MCF 10A (cell line): ENCODE measurements at regions not wholly inside any gene's neighbourhood (a gene's known extent, or its start where the extent isn't known, plus 50 kb on each side); places are given as distances from the start of the nearest gene placed in this dataset.
A peak's percentile ranks its signal among the peaks of the same experiment; 100 is the strongest.
"Not testable (repeated sequence)": the region's sequence is repeated elsewhere in the genome, so short reads cannot be mapped to it uniquely, and the experiment has no call there.

Source experiments
- BruUV-seq: library from RNA; stranded (reverse); fragments of 400-500 nt; replicated peaks from 2 replicates; lab custom pipeline; 2021; lab: Mats Ljungman, UMichigan
- CTCF ChIA-PET: fragments of 300-600 bp; sonication (Branson Sonifier 250); formaldehyde crosslinking; extraction: SDS; loops from one replicate; lab custom pipeline; 2021; ENCODE audit warnings: antibody characterized with exemption, inconsistent platforms; lab: Yijun Ruan, JAX
- POLR2A ChIA-PET: fragments of 300-600, 350-650 bp; sonication (Branson Sonifier 250); formaldehyde crosslinking; extraction: SDS; loops from one replicate; lab custom pipeline; 2020; ENCODE audit warnings: antibody characterized with exemption, inconsistent platforms; lab: Yijun Ruan, JAX
- DNase-seq: peaks from one replicate; pipeline ENCODE4 v3.0.0-alpha.2; 2018; ENCODE audit not compliant: unreplicated experiment
- H3K27ac Mint-ChIP-seq: one replicate; pipeline ENCODE4 v1.8.0; 2022; ENCODE audit warnings: mild to moderate bottlenecking, low read depth, mixed read lengths; ENCODE audit not compliant: unreplicated experiment
- H3K27me3 Mint-ChIP-seq: one replicate; pipeline ENCODE4 v1.8.0; 2022; ENCODE audit warnings: mixed read lengths; ENCODE audit not compliant: insufficient read depth, unreplicated experiment
- H3K36me3 Mint-ChIP-seq: one replicate; pipeline ENCODE4 v1.8.0; 2022; ENCODE audit warnings: mild to moderate bottlenecking, moderate library complexity, mixed read lengths; ENCODE audit not compliant: insufficient read depth, unreplicated experiment
- H3K4me1 Mint-ChIP-seq: one replicate; pipeline ENCODE4 v1.8.0; 2022; ENCODE audit warnings: mixed read lengths; ENCODE audit not compliant: insufficient read depth, unreplicated experiment
- H3K4me3 Mint-ChIP-seq: one replicate; pipeline ENCODE4 v1.8.0; 2022; ENCODE audit warnings: mild to moderate bottlenecking, moderate library complexity, mixed read lengths; ENCODE audit not compliant: unreplicated experiment
- H3K9me3 Mint-ChIP-seq: one replicate; pipeline ENCODE4 v1.8.0; 2022; ENCODE audit warnings: mixed read lengths; ENCODE audit not compliant: unreplicated experiment
- intact Hi-C: fragments of 100-400 bp; cut with micrococcal nuclease; formaldehyde crosslinking; loops from 2 replicates; pipeline ENCODE4 v1.14.1; 2022
- TF ChIP-seq, protein P1 (sequence below): fragments of 200-600 bp; IDR thresholded peaks from one replicate; pipeline ENCODE4 v1.8.0; 2022; ENCODE audit warnings: antibody characterized with exemption, mild to moderate bottlenecking; ENCODE audit not compliant: unreplicated experiment

DNA sequence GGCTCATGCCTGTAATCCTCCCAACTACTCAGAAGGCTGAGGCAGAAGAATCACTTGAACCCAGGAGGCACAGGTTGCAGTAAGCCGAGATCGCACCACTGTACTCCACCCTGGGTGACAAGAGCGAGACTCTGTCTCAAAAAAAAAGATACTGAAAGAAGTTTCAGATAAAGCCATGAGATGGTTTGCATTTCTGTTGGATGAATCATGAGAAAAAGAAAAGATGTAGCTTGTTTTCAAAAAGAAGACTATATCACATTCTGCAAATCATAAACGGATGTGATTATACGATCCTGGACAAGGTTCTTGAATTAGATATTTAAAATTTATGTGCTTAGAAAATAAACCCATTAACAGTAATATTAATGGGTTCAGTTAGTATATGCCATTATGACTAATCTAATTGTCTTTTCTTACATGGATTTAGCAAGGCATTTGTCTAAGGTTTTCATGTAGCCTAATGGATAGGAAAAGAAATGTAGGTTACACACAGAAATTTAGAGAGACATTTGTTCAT lies 345.9 kb downstream of the SLC7A11 start:
- Mint-ChIP-seq H3K27ac (no peak overlapping the region), H3K4me3 (no peak overlapping the region), H3K9me3 (no peaks in the 10 kb centered on the region), H3K36me3 (no peaks in the 10 kb centered on the region), H3K27me3 (no peaks in the 10 kb centered on the region), H3K4me1 (no peaks in the 10 kb centered on the region)
- ChIA-PET POLR2A (no interaction called here), CTCF (interaction anchor here (0.7 to 1.9 kb wide), 2 partner anchors 55 to 194 kb away, joined by 3 to 5 read pairs; no protein-coding TSS in a partner anchor)
- no peak for DNase-seq
- BruUV-seq, result no TSS peak
- TF ChIP-seq, protein P1, sequence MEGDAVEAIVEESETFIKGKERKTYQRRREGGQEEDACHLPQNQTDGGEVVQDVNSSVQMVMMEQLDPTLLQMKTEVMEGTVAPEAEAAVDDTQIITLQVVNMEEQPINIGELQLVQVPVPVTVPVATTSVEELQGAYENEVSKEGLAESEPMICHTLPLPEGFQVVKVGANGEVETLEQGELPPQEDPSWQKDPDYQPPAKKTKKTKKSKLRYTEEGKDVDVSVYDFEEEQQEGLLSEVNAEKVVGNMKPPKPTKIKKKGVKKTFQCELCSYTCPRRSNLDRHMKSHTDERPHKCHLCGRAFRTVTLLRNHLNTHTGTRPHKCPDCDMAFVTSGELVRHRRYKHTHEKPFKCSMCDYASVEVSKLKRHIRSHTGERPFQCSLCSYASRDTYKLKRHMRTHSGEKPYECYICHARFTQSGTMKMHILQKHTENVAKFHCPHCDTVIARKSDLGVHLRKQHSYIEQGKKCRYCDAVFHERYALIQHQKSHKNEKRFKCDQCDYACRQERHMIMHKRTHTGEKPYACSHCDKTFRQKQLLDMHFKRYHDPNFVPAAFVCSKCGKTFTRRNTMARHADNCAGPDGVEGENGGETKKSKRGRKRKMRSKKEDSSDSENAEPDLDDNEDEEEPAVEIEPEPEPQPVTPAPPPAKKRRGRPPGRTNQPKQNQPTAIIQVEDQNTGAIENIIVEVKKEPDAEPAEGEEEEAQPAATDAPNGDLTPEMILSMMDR, result no peak
- intact Hi-C loops, result no loop called here

DNA sequence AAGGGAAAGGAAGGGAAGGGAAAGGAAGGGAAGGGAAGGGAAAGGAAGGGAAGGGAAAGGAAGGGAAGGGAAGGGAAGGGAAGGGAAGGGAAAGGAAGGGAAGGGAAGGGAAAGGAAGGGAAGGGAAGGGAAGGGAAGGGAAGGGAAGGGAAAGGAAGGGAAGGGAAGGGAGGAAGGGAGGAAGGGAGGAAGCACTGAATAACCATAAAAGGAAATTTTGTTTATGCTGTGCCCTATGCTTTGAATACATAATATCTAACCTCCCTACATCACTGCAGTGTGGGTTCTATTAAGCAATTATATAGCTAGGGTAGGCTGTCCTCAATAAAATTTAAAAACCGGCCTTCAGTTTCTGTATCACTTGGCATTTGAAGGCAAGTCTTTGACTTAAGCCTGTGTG lies 346.6 kb downstream of the SLC7A11 start:
- H3K36me3 Mint-ChIP-seq, H3K27ac Mint-ChIP-seq, H3K9me3 Mint-ChIP-seq, CTCF ChIA-PET, H3K4me3 Mint-ChIP-seq, BruUV-seq, POLR2A ChIA-PET, DNase-seq, H3K4me1 Mint-ChIP-seq, intact Hi-C loops, H3K27me3 Mint-ChIP-seq: not testable (repeated sequence)

DNA sequence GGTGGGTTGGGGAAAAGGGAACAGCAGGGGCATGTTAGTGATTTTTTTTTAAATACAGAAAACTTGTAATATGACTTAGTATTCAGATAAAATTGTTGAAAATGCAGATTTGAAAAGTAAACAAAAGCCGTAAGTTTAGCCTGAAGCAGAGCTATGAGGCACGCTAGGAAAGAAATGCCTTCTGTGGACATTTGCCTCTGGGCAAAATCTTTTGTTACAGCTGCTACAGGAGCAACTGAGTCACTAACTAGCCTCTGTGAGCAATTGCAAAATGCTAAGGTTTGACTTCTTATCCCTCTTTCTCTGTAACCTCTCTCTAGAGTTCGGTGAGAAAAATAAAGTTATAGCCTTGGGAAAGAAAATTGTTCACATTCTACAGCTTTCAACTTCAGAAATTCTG lies 350.0 kb downstream of the SLC7A11 start:
- peak; percentile 62 for DNase-seq
- intact Hi-C loops, result no loop called here
- TF ChIP-seq, protein P1, result no peak
- no peaks in the 10 kb centered on the region for H3K4me1 Mint-ChIP-seq
- H3K4me3 Mint-ChIP-seq, result no peak overlapping the region
- peaks cover 13% of the 10 kb centered on the region for H3K9me3 Mint-ChIP-seq
- no TSS peak for BruUV-seq
- no peaks in the 10 kb centered on the region for H3K27me3 Mint-ChIP-seq
- no peaks in the 10 kb centered on the region for H3K36me3 Mint-ChIP-seq
- ChIA-PET POLR2A (interaction anchor here (0.6 to 1.8 kb wide), 2 partner anchors 69 to 245 kb away, joined by 3 to 7 read pairs; no protein-coding TSS in a partner anchor), CTCF (interaction anchor here (0.8 kb wide), 1 partner anchor 205 kb away, joined by 4 read pairs; no protein-coding TSS in a partner anchor)
- H3K27ac Mint-ChIP-seq, result peak overlapping the region; percentile 69

DNA sequence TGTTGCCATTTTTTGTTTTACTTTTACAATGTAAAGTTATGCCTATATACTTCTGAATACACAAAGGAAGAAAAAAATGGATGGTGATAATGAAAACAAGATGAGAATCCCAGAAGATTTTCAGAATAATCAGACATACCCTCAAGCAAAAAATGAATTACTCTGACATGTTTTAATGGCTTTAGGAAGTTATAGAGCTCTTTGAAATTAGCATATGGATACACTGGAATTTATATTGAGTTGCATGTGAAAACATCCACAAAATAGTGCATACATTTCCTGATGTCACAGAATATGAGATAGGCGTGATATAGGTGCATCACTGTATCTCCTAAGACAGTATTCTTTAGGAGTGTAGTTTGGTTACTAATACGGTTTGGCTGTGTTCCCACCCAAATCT lies 351.3 kb downstream of the SLC7A11 start:
- TF ChIP-seq, protein P1, result no peak
- Mint-ChIP-seq H3K36me3 (no peaks in the 10 kb centered on the region), H3K9me3 (peaks cover 14% of the 10 kb centered on the region), H3K27me3 (no peaks in the 10 kb centered on the region), H3K27ac (no peak overlapping the region), H3K4me3 (no peak overlapping the region), H3K4me1 (no peaks in the 10 kb centered on the region)
- intact Hi-C loops, result no loop called here
- POLR2A ChIA-PET, result no interaction called here
- CTCF ChIA-PET, result interaction anchor here (0.5 kb wide), 1 partner anchor 168 kb away, joined by 3 read pairs; no protein-coding TSS in a partner anchor
- no peak for DNase-seq
- BruUV-seq, result no TSS peak
